ENCODE measurements at regions not wholly inside any gene's neighbourhood (a gene's known extent, or its start where the extent isn't known, plus 50 kb on each side); places are given as distances from the start of the nearest gene placed in this dataset.
"Not testable (repeated sequence)": the region's sequence is repeated elsewhere in the genome, so short reads cannot be mapped to it uniquely, and the experiment has no call there.

- DNase-seq: no peak
These were observed 1070.3 kb downstream of the JRKL start for GRCh38 chr11:97460091-97460490.

- DNase-seq: no peak
These were observed 1071.4 kb downstream of the JRKL start for GRCh38 chr11:97461044-97461880.

DNA sequence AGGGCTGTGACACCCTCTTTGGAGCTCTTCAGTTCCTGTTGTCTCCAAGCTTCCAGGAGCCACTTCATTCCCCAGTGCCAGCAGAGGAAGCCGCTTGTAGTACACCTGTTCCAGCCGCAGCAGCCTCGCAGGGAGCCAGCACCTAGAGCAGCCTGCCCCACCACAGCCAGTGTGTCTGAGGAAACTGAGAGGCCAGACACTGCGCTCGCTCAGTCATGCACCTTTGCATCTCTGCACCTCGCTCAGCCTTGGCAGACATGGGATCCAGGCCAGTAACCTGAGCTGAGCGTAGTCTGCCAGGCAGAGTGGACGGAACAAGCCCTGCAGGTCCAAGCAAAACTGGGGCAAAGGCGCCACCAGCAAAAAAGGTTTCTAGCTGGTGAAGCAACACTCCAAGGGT, 1072.1 kb downstream of the JRKL start:
- DNase-seq: no peak

DNA sequence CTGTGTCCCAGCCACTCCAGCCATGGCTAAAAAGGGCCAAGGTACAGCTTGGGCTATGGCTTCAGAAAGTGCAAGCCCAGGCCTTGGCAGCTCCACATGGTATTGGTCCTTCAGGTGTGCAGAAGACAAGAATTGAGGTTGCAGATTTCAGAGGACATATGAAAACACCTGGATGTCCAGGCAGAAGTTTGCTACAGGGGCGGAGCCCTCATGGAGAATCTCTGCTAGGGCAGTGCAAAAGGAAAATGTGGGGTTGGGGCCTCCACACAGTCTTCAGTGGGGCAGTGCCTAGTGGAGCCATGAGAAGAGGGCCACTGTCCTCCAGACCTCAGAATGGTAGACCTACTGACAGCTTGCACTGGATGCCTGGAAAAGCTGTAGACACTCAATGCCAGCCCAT, 1074.1 kb downstream of the JRKL start:
- DNase-seq: no peak

DNA sequence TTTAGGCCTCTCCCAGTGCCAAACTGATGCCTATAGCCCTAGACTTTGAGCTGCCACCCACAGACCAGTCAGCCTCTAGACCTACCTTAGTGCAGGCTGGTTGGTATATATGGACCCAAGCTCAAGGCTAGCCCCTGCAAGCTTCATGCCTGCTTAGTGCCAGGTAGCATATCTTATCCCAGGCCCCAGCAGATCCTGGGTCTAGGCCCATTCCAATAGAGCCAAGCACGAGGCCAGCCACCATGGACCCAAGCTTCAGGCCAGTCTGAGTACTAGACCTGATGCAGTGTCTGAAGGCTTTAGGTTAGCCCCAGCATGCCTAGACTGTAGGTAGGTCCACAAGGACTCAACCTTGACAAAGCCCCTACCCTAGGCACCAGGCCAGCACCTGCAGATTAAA, 1081.7 kb downstream of the JRKL start:
- no peak for DNase-seq

GRCh38 chr11:97487387-97487786, 1097.6 kb downstream of the JRKL start:
- DNase-seq: no peak

DNA sequence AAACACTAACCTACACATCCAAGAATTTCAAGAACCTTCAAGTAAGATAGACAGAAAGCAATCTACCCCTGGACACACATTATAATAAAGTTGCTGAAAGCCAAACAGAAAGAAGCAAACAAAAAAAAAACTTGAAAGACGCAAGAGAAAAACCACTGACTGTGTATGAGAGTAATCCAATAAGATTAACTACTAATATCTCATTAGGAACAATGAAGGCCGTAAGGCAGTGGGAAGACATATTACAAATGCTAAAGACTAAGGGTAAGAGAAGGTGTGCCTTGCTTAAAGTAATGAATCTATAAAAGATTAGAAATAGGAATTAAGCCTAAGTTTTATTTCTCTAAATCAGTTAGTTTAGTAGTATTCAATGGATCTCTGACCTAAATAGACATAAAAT, 1109.1 kb downstream of the JRKL start:
- no peak for DNase-seq

GRCh38 chr11:97502201-97502600, 1112.4 kb downstream of the JRKL start:
- no peak for DNase-seq

DNA sequence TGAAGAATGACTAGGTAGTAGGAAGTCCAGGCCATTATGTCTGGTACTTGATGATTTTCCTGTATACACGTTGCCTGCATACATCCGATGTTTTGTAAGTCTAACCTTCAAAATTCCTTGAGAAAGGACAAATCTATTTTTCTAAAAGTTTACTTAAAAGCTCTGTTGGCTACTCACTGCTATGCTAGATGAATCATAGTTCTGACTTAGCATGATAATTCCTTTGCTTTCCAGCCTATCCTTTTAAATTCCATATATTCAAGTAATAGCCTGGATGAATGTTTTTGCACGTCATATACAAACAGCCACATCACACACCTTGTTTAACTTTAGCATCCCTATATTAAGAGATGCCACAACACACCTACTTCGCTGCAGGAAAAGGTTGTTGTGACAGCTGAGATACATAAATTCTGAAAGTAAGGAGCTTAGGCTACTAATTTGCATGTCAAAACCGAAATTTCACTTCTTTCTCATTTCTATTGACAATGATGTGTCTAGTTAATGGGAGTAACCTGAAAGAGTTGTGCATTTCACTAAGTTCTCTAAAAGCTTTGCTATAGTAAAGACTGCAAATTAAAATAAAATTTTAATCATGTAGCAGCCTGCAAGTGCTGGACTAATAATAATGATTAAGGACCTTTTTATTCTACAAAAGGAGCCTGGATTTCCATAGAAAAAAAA, 1116.4 kb downstream of the JRKL start:
- DNase-seq: no peak

DNA sequence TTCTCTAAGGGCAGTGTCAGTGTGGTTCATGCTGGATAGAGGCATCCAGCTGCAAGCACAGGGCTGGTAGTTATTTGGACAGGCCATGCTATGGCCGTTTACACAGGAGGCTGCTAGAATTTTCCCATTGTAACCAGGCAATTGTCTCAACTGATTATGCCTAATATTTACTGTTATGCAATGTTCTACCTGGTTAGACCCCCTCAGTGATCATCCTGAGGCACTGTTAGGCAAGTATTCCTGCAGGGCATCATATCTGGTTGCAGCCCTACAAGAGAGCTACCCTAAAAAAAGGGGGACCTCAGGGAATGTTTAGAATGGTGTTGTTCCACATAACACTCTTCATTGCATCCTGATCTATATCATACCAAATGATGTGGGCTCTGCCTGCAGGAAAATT, 1124.6 kb downstream of the JRKL start:
- no peak for DNase-seq

GRCh38 chr11:97516688-97517087, 1126.9 kb downstream of the JRKL start:
- DNase-seq: no peak

DNA sequence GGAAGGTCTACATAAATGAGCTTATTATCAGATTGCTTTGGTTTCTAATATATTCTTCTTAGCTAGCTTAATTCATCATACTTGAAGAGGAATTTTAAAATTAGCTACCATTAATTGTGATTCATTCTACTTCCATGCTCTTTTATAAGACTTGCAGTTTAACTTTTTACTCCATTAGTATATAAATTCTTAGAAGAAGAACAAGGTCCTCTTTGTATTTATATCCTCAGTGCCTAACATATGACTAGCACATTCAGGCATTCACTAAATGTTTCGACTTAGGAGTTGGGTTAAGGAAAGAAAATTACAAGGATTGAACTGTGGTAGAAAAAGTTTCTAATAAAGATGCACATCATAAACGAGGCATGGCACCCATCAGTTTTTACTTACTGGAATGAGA, 1135.5 kb downstream of the JRKL start:
- no peak for DNase-seq

GRCh38 chr11:97537407-97538150, 1147.8 kb downstream of the JRKL start:
- no peak for DNase-seq

GRCh38 chr11:97544431-97544830, 1154.6 kb downstream of the JRKL start:
- DNase-seq: no peak

GRCh38 chr11:97548280-97548679, 1158.5 kb downstream of the JRKL start:
- no peak for DNase-seq

DNA sequence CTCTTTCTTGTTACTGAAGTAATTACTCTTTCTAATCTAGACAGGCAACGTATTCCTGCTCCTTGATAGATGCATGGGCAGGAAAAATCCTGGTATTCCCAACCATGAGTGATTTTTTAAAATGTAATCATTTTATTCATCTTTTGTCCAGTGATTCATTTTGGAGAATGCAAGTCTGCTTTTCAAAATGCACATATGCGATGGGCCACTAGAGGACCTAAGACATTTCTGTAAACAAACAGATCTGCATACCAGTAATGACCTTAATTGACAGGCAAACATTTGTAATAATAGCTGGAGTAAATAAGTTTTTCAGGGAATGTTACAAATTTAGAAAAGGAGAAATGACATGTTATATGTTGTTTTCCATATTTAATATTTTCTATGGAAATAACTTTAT, 1167.6 kb downstream of the JRKL start:
- no peak for DNase-seq

DNA sequence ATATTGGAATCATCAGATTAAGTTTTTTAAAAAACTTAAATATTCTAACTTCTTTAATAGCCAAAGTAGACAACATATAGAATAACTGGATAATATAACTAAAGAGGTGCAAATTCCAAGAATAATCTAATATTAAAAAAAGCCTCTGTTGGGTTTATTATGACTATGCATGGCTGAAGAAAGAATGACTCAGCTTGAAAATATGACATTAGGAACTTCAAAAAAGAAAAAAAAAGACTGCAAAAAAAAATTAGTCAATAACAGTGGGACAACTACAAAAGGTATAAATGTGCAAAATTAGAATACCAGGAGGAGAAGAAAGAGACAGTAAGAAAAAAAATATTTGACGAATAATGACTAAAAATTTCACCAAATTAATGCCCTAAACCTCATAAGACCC, 1178.0 kb downstream of the JRKL start:
- DNase-seq: no peak

DNA sequence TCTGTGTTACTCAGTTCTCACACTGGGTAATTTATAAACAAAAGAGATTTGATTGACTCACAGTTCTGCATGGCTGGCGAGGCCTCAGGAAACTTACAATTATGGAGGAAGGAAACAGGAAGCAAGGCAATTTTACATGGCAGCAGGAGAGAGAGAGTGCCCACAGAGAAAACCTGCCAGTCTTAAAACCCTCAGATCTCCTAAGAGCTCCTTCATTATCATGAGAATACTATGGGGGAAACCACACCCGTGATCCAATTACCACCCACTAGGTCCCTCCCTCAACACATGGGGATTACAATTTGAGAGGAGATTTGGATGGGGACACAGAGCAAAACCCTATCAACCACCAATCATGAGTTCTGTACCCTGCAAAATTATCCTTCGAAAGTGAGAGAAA, 1180.8 kb downstream of the JRKL start:
- no peak for DNase-seq

GRCh38 chr11:97573771-97574170, 1184.0 kb downstream of the JRKL start:
- DNase-seq: not testable (repeated sequence)

DNA sequence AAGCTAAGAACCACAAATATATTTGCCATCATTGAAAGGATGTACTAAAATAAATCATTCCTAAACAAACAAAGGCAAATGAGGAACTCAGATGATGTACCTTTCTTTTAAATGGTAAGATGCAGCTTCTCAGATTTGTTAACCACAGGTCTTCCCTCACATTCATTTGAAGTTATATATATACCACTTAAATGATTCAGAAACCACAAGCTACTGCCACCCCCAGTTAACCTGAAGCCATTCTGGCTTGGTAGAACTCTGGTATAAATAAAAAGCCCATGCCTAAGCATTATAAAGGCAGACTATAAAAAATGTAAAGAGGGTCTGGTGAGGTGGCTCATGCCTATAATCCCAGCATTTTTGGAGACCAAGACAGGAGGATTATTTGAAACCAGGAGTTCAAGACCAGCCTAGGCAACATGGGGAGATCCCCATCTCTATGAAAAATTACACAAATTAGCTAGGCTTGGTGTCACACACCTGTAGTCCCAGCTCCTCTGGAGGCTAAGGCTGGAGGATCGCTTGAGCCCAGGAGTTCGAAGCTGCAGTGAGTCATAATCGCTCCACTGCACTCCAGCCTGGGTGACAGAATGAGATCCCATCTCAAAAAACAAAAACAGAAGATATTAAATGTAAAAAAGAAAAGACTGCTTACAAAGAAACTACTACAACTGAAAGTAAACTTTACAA, 1185.3 kb downstream of the JRKL start:
- DNase-seq: no peak

DNA sequence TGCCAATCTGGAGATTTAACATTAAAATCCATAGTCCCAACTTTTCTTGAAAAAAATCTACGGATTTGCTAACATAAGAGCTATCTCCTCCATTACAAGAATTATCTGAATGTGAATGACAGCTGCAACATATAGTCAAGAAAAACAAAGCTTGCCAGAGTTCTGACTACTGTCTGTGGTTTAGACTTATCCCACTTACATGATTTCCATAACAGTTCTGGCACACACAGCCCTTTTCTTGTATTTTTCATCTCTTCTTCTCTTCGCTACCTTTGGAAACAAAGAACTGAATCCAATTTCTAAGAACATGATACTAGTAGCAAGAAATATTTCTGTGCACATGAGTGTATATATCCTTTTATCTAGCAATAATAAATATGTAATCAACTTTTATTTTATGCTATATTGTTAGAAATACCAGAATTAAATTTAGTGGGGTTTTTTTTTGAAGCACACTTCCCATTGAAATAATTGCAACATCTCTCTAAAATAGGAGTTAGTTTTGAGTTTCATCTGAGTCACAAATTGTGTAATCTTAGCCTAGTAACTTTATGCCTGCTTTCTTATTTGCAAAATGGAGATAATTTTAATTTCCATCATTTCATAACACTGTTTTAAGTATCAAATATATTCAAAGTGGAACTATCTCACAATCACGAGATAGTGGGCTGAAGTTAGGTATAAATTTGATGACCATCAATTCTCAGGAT, 1217.6 kb downstream of the JRKL start:
- no peak for DNase-seq

DNA sequence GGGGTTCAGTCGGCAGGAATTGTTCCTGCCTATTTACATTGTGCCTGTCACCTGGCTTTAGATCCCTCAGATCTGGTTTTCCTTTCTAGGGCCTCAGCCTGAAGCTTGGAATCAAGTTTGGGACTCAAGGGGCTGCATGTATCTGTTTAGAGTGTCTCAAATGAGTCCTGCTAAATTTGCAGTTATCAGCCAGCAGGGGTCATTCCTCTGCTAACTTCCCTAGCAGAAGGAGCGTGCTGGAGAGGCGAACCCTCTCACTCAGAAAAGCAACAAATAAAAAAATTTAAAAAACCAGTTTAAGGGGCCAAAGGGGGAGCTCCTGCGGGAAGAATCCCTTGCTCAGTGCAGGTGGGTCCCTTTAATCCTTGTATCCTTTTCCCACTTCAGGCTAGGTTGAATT, 1220.2 kb downstream of the JRKL start:
- no peak for DNase-seq

DNA sequence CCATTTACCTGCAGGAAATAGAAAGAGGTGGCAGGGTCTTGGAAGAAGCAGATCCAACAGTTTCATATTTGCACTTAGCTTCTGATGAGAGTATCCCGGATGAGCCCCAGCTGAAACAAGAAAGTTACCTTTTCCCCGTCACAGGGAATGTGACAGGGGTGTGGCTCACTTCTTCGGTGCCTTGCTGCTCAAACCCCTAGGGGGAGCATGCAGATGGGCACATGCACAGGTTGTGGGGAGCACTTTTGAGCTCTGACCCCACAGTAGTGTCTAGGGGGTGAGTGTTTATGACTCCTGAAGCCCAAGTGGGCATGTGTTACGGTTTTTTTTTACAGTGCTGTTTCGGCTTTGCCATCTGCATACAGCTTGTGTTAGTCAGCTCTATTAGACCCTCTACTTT, 1221.0 kb downstream of the JRKL start:
- no peak for DNase-seq

Data from CD4-positive, alpha-beta T cell treated with Interleukin-4 for 4 hours (primary cell).